GM18502 (cell line): ENCODE measurements at regions not wholly inside any gene's neighbourhood (a gene's known extent, or its start where the extent isn't known, plus 50 kb on each side); places are given as distances from the start of the nearest gene placed in this dataset.
A peak's percentile ranks its signal among the peaks of the same experiment; 100 is the strongest.

Experiments used
- ATAC-seq: cut with Tn5 transposase; IDR thresholded peaks from one replicate; pipeline ENCODE4 v1.9.1; 2021; ENCODE audit warnings: mild to moderate bottlenecking; ENCODE audit not compliant: unreplicated experiment, poor library complexity

GRCh38 chr12:77777274-77777673, 53.4 kb upstream of the NAV3 start:
- ATAC-seq, result no peak

GRCh38 chr12:77774761-77775160, 55.9 kb upstream of the NAV3 start:
- ATAC-seq, result no peak

GRCh38 chr12:77772676-77773298, 57.9 kb upstream of the NAV3 start:
- no peak for ATAC-seq

GRCh38 chr12:77768558-77768957, 62.1 kb upstream of the NAV3 start:
- ATAC-seq, result no peak

GRCh38 chr12:77767756-77768343, 62.8 kb upstream of the NAV3 start:
- ATAC-seq, result no peak

- ATAC-seq, result no peak
Measured at GRCh38 chr12:77767335-77767734, 63.4 kb upstream of the NAV3 start.

- ATAC-seq, result no peak
Measured at GRCh38 chr12:77766224-77766623, 64.5 kb upstream of the NAV3 start.

GRCh38 chr12:77761286-77761685, 69.4 kb upstream of the NAV3 start:
- no peak for ATAC-seq

- ATAC-seq, result no peak
Measured at GRCh38 chr12:77760271-77761025, 70.2 kb upstream of the NAV3 start.

GRCh38 chr12:77754086-77754485, 76.6 kb upstream of the NAV3 start:
- no peak for ATAC-seq

- ATAC-seq, result no peak
Measured at GRCh38 chr12:77751939-77752338, 78.8 kb upstream of the NAV3 start.

GRCh38 chr12:77746096-77746495, 84.6 kb upstream of the NAV3 start:
- ATAC-seq, result peak; percentile 100

GRCh38 chr12:77745624-77746023, 85.1 kb upstream of the NAV3 start:
- ATAC-seq, result peak; percentile 1

- ATAC-seq, result no peak
Measured at GRCh38 chr12:77742631-77743030, 88.1 kb upstream of the NAV3 start.

- ATAC-seq, result no peak
Measured at GRCh38 chr12:77741974-77742517, 88.6 kb upstream of the NAV3 start.

GRCh38 chr12:77736219-77736965, 94.3 kb upstream of the NAV3 start:
- no peak for ATAC-seq

- no peak for ATAC-seq
Measured at GRCh38 chr12:77734214-77734883, 96.3 kb upstream of the NAV3 start.

- ATAC-seq, result no peak
Measured at GRCh38 chr12:77728018-77728417, 102.7 kb upstream of the NAV3 start.

- no peak for ATAC-seq
Measured at GRCh38 chr12:77727442-77728001, 103.2 kb upstream of the NAV3 start.

GRCh38 chr12:77725611-77726010, 105.1 kb upstream of the NAV3 start:
- no peak for ATAC-seq
